Loucy (cell line): ENCODE measurements at regions not wholly inside any gene's neighbourhood (a gene's known extent, or its start where the extent isn't known, plus 50 kb on each side); places are given as distances from the start of the nearest gene placed in this dataset.

Source experiments
- H2AFZ ChIP-seq: fragments of 200-600 bp; sonication (generic); 2 replicates; pipeline ENCODE4 v1.6.0; 2016; ENCODE audit warnings: antibody characterized with exemption, mild to moderate bottlenecking, low read length, moderate library complexity
- H3F3A ChIP-seq: fragments of 200-600 bp; 2 replicates; pipeline ENCODE4 v1.6.0; 2016; ENCODE audit warnings: antibody characterized with exemption, low read depth, mild to moderate bottlenecking
- H3K27me3 ChIP-seq: fragments of 200-600 bp; sonication (generic); 2 replicates; pipeline ENCODE4 v1.6.1; 2014; ENCODE audit warnings: low read length, mild to moderate bottlenecking; ENCODE audit not compliant: insufficient read depth, poor library complexity, severe bottlenecking
- H3K36me3 ChIP-seq: fragments of 200-600 bp; sonication (generic); 2 replicates; pipeline ENCODE4 v1.6.1; 2016; ENCODE audit warnings: low read length; ENCODE audit not compliant: insufficient read depth
- H3K4me1 ChIP-seq: fragments of 200-600 bp; sonication (generic); 2 replicates; pipeline ENCODE4 v1.5.1; 2014; ENCODE audit warnings: low read length, mild to moderate bottlenecking; ENCODE audit not compliant: insufficient read depth, poor library complexity, severe bottlenecking
- H3K4me2 ChIP-seq: fragments of 200-600 bp; sonication (generic); 2 replicates; pipeline ENCODE4 v1.6.0; 2014; ENCODE audit warnings: antibody characterized with exemption, low read length, low read depth, mild to moderate bottlenecking; ENCODE audit not compliant: poor library complexity, severe bottlenecking
- H3K4me3 ChIP-seq: fragments of 200-600 bp; sonication (generic); 2 replicates; pipeline ENCODE4 v1.5.1; 2014; ENCODE audit warnings: low read length, mild to moderate bottlenecking, mixed read lengths; ENCODE audit not compliant: poor library complexity, severe bottlenecking
- H3K79me2 ChIP-seq: fragments of 200-600 bp; sonication (generic); 2 replicates; pipeline ENCODE4 v1.6.1; 2014; ENCODE audit warnings: low read length; ENCODE audit not compliant: insufficient read depth
- H3K9ac ChIP-seq: fragments of 200-600 bp; sonication (generic); 2 replicates; pipeline ENCODE4 v1.6.0; 2014; ENCODE audit warnings: mild to moderate bottlenecking, low read depth, low read length, moderate library complexity; ENCODE audit not compliant: poor library complexity, severe bottlenecking
- H3K9me2 ChIP-seq: fragments of 200-600 bp; sonication (generic); replicated peaks from 2 replicates; pipeline ENCODE4 v1.6.1; 2016; ENCODE audit warnings: low read depth, low read length, mixed read lengths
- H3K9me3 ChIP-seq: fragments of 200-600 bp; sonication (generic); 2 replicates; pipeline ENCODE4 v1.6.1; 2014; ENCODE audit warnings: mild to moderate bottlenecking, antibody characterized with exemption, low read length, low read depth; ENCODE audit not compliant: insufficient read depth
- H4K20me1 ChIP-seq: fragments of 200-600 bp; sonication (generic); 2 replicates; pipeline ENCODE4 v1.6.0; 2014; ENCODE audit warnings: antibody characterized with exemption, low read length, mild to moderate bottlenecking; ENCODE audit not compliant: insufficient read depth, poor library complexity, severe bottlenecking
- CTCF ChIP-seq: fragments of 200-600 bp; sonication (generic); conservative IDR thresholded peaks from 2 replicates; pipeline ENCODE4 v1.5.1; 2014; ENCODE audit warnings: mild to moderate bottlenecking, antibody characterized with exemption, low read length
- EZH2phosphoT487 ChIP-seq: fragments of 200-600 bp; IDR thresholded peaks from 2 replicates; pipeline ENCODE4 v1.6.1; 2018; ENCODE audit warnings: antibody characterized with exemption, mild to moderate bottlenecking, moderate library complexity, borderline replicate concordance

- H4K20me1 ChIP-seq, result no peaks in the 10 kb centered on the region
These were observed 221.2 kb upstream of the SFSWAP start for GRCh38 chr12:131489718-131490117.

GRCh38 chr12:131491155-131491554, 219.7 kb upstream of the SFSWAP start:
- peaks cover 3% of the 10 kb centered on the region for H3K27me3 ChIP-seq
- no peak overlapping the region for H2AFZ ChIP-seq
- no peak overlapping the region for H3K4me2 ChIP-seq
- H3K36me3 ChIP-seq, result no peaks in the 10 kb centered on the region
- TF ChIP-seq EZH2phosphoT487 (no peak), CTCF (no peak)
- no peaks in the 10 kb centered on the region for H4K20me1 ChIP-seq
- H3K4me3 ChIP-seq, result no peak overlapping the region
- no peaks in the 10 kb centered on the region for H3K79me2 ChIP-seq
- H3K9ac ChIP-seq, result no peak overlapping the region
- H3K9me3 ChIP-seq, result no peaks in the 10 kb centered on the region
- H3F3A ChIP-seq, result no peaks in the 10 kb centered on the region
- no peaks in the 10 kb centered on the region for H3K9me2 ChIP-seq
- H3K4me1 ChIP-seq, result no peaks in the 10 kb centered on the region

More at GRCh38 chr12:131489718-131490117, 221.2 kb upstream of the SFSWAP start:
- Histone ChIP-seq H3K79me2 (no peaks in the 10 kb centered on the region), H3K4me2 (no peak overlapping the region), H3K4me3 (no peak overlapping the region), H3K4me1 (no peaks in the 10 kb centered on the region), H3K9ac (no peak overlapping the region), H3K9me2 (no peaks in the 10 kb centered on the region), H3K9me3 (no peaks in the 10 kb centered on the region), H3K36me3 (no peaks in the 10 kb centered on the region), H3F3A (no peaks in the 10 kb centered on the region), H2AFZ (no peak overlapping the region), H3K27me3 (peaks cover 3% of the 10 kb centered on the region)
- TF ChIP-seq CTCF, result no peak
- TF ChIP-seq EZH2phosphoT487, result no peak

GRCh38 chr12:131491916-131492490, 218.9 kb upstream of the SFSWAP start:
- Histone ChIP-seq H3K9me3 (no peaks in the 10 kb centered on the region), H3K9ac (no peak overlapping the region), H3K36me3 (no peaks in the 10 kb centered on the region), H4K20me1 (no peaks in the 10 kb centered on the region), H3K27me3 (peaks cover 3% of the 10 kb centered on the region), H3K79me2 (no peaks in the 10 kb centered on the region), H3K4me1 (no peaks in the 10 kb centered on the region), H2AFZ (no peak overlapping the region), H3K4me2 (no peak overlapping the region), H3F3A (no peaks in the 10 kb centered on the region), H3K4me3 (no peak overlapping the region), H3K9me2 (no peaks in the 10 kb centered on the region)
- TF ChIP-seq CTCF (no peak), EZH2phosphoT487 (no peak)
